Ascending aorta (tissue), 2 donors: ENCODE measurements at regions not wholly inside any gene's neighbourhood (a gene's known extent, or its start where the extent isn't known, plus 50 kb on each side); places are given as distances from the start of the nearest gene placed in this dataset.

Source experiments
- DNase-seq, 2 donors: peaks; one replicate each; pipeline ENCODE4 v3.0.0-alpha.2; 2019; ENCODE audit warnings: low spot score in 2 of 2
- H3K27ac ChIP-seq, 2 donors: fragments of 200-600 bp; sonication (generic); one replicate each; pipeline ENCODE4 v1.5.1; 2016 to 2017; ENCODE audit warnings: mild to moderate bottlenecking in 1 of 2
- H3K27me3 ChIP-seq: fragments of 200-600 bp; sonication (generic); one replicate; pipeline ENCODE4 v1.5.1; 2017
- H3K36me3 ChIP-seq, 2 donors: fragments of 200-600 bp; sonication (generic); one replicate each; pipeline ENCODE4 v1.5.1; 2016
- H3K4me1 ChIP-seq, 2 donors: fragments of 200-600 bp; sonication (generic); one replicate each; pipeline ENCODE4 v1.5.1; 2016 to 2017; ENCODE audit warnings: mild to moderate bottlenecking in 1 of 2
- H3K4me3 ChIP-seq, 2 donors: fragments of 200-600 bp; sonication (generic); one replicate each; pipeline ENCODE4 v1.5.1; 2016 to 2017; ENCODE audit warnings: mild to moderate bottlenecking in 1 of 2
- H3K9me3 ChIP-seq, 2 donors: fragments of 200-600 bp; sonication (generic); one replicate each; pipeline ENCODE4 v1.5.1; 2016
- intact Hi-C: fragments of 100-400 bp; cut with DNase I; formaldehyde crosslinking; loops from one replicate; pipeline ENCODE4 v1.15.1; 2023
- TF ChIP-seq, protein P1 (sequence below), 3 experiments: fragments of 200-600 bp in 2 of 3; fragments of 450-650 bp in 1 of 3; sonication (generic) in 2 of 3; IDR thresholded peaks; one replicate each; pipeline ENCODE4 v1.5.1; 2016 to 2019; ENCODE audit warnings: antibody characterized with exemption in 3 of 3, mild to moderate bottlenecking in 1 of 3, moderate library complexity in 1 of 3

DNA sequence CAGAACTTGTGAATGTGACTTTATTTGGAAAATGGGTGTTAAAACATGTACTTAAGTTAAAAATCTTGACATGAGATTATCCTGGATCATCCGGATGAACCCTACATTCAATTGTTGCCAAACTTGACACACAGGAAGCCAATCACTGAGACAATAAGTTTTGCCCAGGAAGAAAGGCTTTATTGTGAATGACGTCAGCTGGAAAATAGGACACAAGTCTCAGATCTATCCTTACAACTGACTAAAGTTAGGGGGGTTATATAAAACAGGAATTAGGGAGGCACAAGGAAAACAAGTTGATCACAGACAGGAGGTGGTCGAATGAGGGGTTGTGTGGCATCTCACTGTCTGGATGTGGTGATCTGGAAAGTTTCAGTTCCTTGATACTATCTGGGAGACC is 126.9 kb downstream of the TTC8 start:
- no peaks in the 10 kb centered on the region for H3K4me1 ChIP-seq

DNA sequence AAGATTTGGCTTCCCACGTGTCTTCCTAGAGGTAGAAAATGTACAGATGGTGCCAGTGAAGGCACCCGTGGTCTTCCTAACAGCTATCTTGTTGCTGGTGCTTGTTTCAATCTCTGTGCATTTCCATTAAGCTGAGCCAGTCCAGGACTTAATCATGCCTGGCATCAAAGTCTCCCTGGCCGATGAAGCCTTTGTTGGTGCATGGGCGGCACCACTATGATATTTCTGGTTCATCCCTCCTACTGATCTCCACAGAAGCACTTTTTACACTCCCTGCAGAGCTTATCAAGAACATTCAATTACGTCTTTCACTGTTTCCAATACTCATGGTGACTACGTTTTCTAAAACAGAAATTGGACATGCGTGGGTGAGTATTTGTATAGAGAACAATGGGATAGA is 128.4 kb downstream of the TTC8 start:
- intact Hi-C loops, result no loop called here
- H3K36me3 ChIP-seq, result no peaks in the 10 kb centered on the region

More for the DNA sequence above, 126.9 kb downstream of the TTC8 start:
- no peaks in the 10 kb centered on the region for H3K27me3 ChIP-seq
- TF ChIP-seq, protein P1, sequence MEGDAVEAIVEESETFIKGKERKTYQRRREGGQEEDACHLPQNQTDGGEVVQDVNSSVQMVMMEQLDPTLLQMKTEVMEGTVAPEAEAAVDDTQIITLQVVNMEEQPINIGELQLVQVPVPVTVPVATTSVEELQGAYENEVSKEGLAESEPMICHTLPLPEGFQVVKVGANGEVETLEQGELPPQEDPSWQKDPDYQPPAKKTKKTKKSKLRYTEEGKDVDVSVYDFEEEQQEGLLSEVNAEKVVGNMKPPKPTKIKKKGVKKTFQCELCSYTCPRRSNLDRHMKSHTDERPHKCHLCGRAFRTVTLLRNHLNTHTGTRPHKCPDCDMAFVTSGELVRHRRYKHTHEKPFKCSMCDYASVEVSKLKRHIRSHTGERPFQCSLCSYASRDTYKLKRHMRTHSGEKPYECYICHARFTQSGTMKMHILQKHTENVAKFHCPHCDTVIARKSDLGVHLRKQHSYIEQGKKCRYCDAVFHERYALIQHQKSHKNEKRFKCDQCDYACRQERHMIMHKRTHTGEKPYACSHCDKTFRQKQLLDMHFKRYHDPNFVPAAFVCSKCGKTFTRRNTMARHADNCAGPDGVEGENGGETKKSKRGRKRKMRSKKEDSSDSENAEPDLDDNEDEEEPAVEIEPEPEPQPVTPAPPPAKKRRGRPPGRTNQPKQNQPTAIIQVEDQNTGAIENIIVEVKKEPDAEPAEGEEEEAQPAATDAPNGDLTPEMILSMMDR (IDR thresholded peaks at IDR 0.05), result no peak
- H3K27ac ChIP-seq, result no peak overlapping the region
- no peaks in the 10 kb centered on the region for H3K9me3 ChIP-seq
- DNase-seq, result no peak
- no peaks in the 10 kb centered on the region for H3K36me3 ChIP-seq
- no peak overlapping the region for H3K4me3 ChIP-seq
- intact Hi-C loops, result no loop called here

DNA sequence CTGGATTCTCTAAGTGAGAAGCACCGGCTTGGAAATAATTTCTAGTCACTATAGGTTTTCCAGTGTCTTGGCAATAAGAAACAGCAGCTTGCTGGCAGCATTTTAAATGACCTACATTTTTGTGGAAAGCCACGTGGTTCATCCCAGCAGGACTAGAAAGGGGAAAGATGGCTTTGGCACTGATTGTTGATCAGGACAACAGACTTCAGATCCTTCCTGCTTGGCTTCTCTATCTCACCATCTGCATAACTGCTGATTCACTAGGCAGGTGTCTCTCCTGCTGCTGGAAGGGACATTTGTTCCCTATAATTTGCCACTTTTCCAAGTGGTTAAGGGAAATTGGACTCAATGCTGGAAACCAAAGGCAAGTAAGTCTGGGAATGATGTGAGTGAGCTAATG is 131.0 kb downstream of the TTC8 start:
- Histone ChIP-seq H3K36me3 (no peaks in the 10 kb centered on the region), H3K9me3 (no peaks in the 10 kb centered on the region), H3K4me1 (no peaks in the 10 kb centered on the region), H3K4me3 (no peak overlapping the region), H3K27me3 (no peaks in the 10 kb centered on the region), H3K27ac (no peak overlapping the region)
- TF ChIP-seq, protein P1 (IDR thresholded peaks at IDR 0.05), result no peak
- intact Hi-C loops, result no loop called here
- DNase-seq, result no peak

More for the DNA sequence above, 128.4 kb downstream of the TTC8 start:
- Histone ChIP-seq H3K27ac (no peak overlapping the region), H3K9me3 (no peaks in the 10 kb centered on the region), H3K4me1 (no peaks in the 10 kb centered on the region), H3K27me3 (no peaks in the 10 kb centered on the region), H3K4me3 (no peak overlapping the region)
- DNase-seq, result no peak
- TF ChIP-seq, protein P1 (IDR thresholded peaks at IDR 0.05), result no peak

DNA sequence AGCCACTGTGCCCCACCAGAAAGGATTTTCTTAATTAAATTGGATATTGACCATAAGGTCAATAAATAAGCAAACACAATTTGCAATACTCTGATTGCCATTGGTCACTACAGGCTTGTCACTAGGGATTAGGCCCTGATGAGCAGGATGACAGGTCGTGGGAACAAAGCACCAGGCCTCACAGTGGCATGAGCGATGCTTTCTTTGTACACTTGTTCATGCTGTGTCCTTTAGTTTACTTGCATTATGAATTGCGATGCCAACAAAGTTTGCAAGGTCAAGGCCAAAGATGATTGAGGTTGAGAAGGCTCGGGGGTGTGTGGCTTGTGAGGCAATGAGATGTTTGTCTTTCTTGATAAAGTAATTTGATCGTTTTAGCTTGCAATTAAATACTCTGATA is 136.0 kb downstream of the TTC8 start:
- Histone ChIP-seq H3K27me3 (no peaks in the 10 kb centered on the region), H3K4me1 (no peaks in the 10 kb centered on the region), H3K4me3 (no peak overlapping the region), H3K36me3 (no peaks in the 10 kb centered on the region), H3K9me3 (no peaks in the 10 kb centered on the region), H3K27ac (no peak overlapping the region)
- TF ChIP-seq, protein P1 (IDR thresholded peaks at IDR 0.05), result no peak
- DNase-seq, result no peak
- intact Hi-C loops, result no loop called here

DNA sequence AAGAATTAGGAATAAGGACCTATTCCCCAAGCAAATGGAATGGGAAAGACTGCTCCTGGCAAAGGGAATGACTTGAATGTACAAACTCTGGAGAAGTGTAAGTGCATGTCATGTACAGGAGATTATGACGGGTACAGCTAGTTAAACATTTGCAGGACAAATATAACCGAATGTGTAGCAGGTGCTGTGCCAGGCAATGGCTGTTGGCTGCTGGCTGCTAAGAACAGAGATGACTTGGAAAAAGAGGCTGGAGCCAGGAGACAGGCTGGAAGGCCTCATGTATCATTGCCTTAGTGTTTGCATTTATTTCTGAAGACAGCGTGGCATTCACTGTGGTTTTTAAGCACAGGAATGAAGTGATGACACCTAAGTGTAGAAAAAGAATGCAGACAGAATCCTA is 136.8 kb downstream of the TTC8 start:
- Histone ChIP-seq H3K4me1 (no peaks in the 10 kb centered on the region), H3K4me3 (no peak overlapping the region), H3K27ac (no peak overlapping the region), H3K36me3 (no peaks in the 10 kb centered on the region), H3K27me3 (no peaks in the 10 kb centered on the region), H3K9me3 (no peaks in the 10 kb centered on the region)
- DNase-seq, result no peak
- intact Hi-C loops, result no loop called here
- TF ChIP-seq, protein P1 (IDR thresholded peaks at IDR 0.05), result no peak

DNA sequence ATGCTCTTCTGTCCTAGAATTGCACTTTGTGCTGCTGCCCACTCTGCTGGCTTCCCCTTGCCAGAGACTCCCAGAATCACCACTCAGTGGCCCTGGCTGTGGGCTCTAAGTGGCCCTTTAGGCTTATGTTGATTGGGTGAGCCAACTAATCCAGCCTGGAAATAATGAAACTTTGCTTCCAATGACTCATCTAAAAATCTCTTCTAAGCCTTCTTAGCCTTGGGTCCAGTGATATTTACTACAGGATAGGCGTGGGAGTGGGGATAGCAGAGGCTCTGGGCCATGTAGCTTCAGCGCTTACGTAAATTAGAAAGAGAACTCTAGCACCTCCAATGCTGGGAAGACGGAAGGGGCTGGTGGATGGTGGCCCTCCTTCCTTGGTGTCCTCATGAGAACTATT is 137.9 kb downstream of the TTC8 start:
- Histone ChIP-seq H3K9me3 (no peaks in the 10 kb centered on the region), H3K36me3 (no peaks in the 10 kb centered on the region), H3K4me1 (no peaks in the 10 kb centered on the region), H3K27me3 (no peaks in the 10 kb centered on the region), H3K4me3 (no peak overlapping the region), H3K27ac (no peak overlapping the region)
- DNase-seq, result no peak
- intact Hi-C loops, result no loop called here
- TF ChIP-seq, protein P1 (IDR thresholded peaks at IDR 0.05), result no peak
